HG02884 (cell line): ENCODE measurements at regions not wholly inside any gene's neighbourhood (a gene's known extent, or its start where the extent isn't known, plus 50 kb on each side); places are given as distances from the start of the nearest gene placed in this dataset.
"Not testable (repeated sequence)": the region's sequence is repeated elsewhere in the genome, so short reads cannot be mapped to it uniquely, and the experiment has no call there.

Experiments used
- ATAC-seq: cut with Tn5 transposase; IDR thresholded peaks from one replicate; pipeline ENCODE4 v1.9.1; 2021; ENCODE audit warnings: mild to moderate bottlenecking, moderate library complexity; ENCODE audit not compliant: unreplicated experiment

GRCh38 chr4:183044924-183045640, 54.0 kb upstream of the WWC2 start:
- ATAC-seq, result not testable (repeated sequence)

- ATAC-seq, result no peak
These were observed 60.6 kb upstream of the WWC2 start for GRCh38 chr4:183038436-183038835.

GRCh38 chr4:183035726-183036415, 63.2 kb upstream of the WWC2 start:
- no peak for ATAC-seq

GRCh38 chr4:183035256-183035655, 63.8 kb upstream of the WWC2 start:
- no peak for ATAC-seq

- ATAC-seq, result no peak
These were observed 68.2 kb upstream of the WWC2 start for GRCh38 chr4:183030823-183031222.

- no peak for ATAC-seq
These were observed 68.7 kb upstream of the WWC2 start for GRCh38 chr4:183030309-183030708.

- ATAC-seq, result no peak
These were observed 69.7 kb upstream of the WWC2 start for GRCh38 chr4:183029365-183029764.

GRCh38 chr4:183026701-183027100, 72.4 kb upstream of the WWC2 start:
- ATAC-seq, result no peak

GRCh38 chr4:183022617-183023016, 76.4 kb upstream of the WWC2 start:
- no peak for ATAC-seq

- no peak for ATAC-seq
These were observed 81.1 kb upstream of the WWC2 start for GRCh38 chr4:183017962-183018361.

- no peak for ATAC-seq
These were observed 84.5 kb upstream of the WWC2 start for GRCh38 chr4:183014361-183015084.

GRCh38 chr4:183013730-183014002, 85.4 kb upstream of the WWC2 start:
- ATAC-seq, result no peak

GRCh38 chr4:183012879-183013729, 86.0 kb upstream of the WWC2 start:
- no peak for ATAC-seq

GRCh38 chr4:183011213-183011907, 87.7 kb upstream of the WWC2 start:
- no peak for ATAC-seq

- no peak for ATAC-seq
These were observed 90.6 kb upstream of the WWC2 start for GRCh38 chr4:183008492-183008891.

- ATAC-seq, result not testable (repeated sequence)
These were observed 87.2 kb upstream of the DCTD start for GRCh38 chr4:183004370-183004769.

GRCh38 chr4:182994171-182994570, 77.0 kb upstream of the DCTD start:
- ATAC-seq, result no peak

- ATAC-seq, result peak; percentile 71
These were observed 61.1 kb upstream of the DCTD start for GRCh38 chr4:182978152-182978827.

GRCh38 chr4:182975806-182976205, 58.6 kb upstream of the DCTD start:
- ATAC-seq, result peak; percentile 71

- ATAC-seq, result no peak
These were observed 56.8 kb upstream of the DCTD start for GRCh38 chr4:182973941-182974340.
